HCT116 (cell line): ENCODE measurements at regions not wholly inside any gene's neighbourhood (a gene's known extent, or its start where the extent isn't known, plus 50 kb on each side); places are given as distances from the start of the nearest gene placed in this dataset.

Source experiments
- ATAC-seq: fragments of 200-7000 bp; cut with Tn5 transposase; 2 replicates; pipeline ENCODE4 v1.9.1; 2020; ENCODE audit warnings: mild to moderate bottlenecking, moderate library complexity
- BruUV-seq: library from RNA; stranded (reverse); fragments of 400-500 nt; replicated peaks from 2 replicates; lab custom pipeline; 2021; lab: Mats Ljungman, UMichigan
- CTCF ChIA-PET: fragments of 300-600 bp; sonication (Branson Sonifier 250); formaldehyde crosslinking; loops from one replicate; lab custom pipeline; 2021; ENCODE audit warnings: antibody characterized with exemption; lab: Charles Lee
- POLR2A ChIA-PET: fragments of 300-600, 350-600 bp; sonication (Branson Sonifier 250); formaldehyde crosslinking; loops from one replicate; lab custom pipeline; 2021; ENCODE audit warnings: antibody characterized with exemption; lab: Charles Lee
- RAD21 ChIA-PET, 2 experiments: fragments of 300-600 bp; sonication (Branson Sonifier 250); formaldehyde crosslinking; loops; one replicate each; lab custom pipeline; 2023; ENCODE audit warnings: low total read pairs in 2 of 2; ENCODE audit not compliant: uncharacterized antibody in 2 of 2, unreplicated experiment in 2 of 2, low non-redundant PET in 1 of 2; lab: Charles Lee
- DNase-seq: peaks from one replicate; pipeline ENCODE4 v3.0.0-alpha.2; 2010; ENCODE audit warnings: low read depth, low spot score
- H2AFZ ChIP-seq: fragments of 200-600 bp; shearing (Covaris generic), sonication (generic); 2 replicates; pipeline ENCODE4 v1.6.1; 2017; ENCODE audit warnings: low read depth, mixed run types, mixed read lengths, antibody characterized with exemption, low read length; ENCODE audit not compliant: poor library complexity, severe bottlenecking
- H3K27ac ChIP-seq: 2 replicates; pipeline ENCODE4 v1.5.1; 2012; ENCODE audit warnings: low read depth, low read length
- H3K27me3 ChIP-seq: fragments of 200-600 bp; sonication (generic); 2 replicates; pipeline ENCODE4 v1.6.1; 2016; ENCODE audit warnings: mixed run types, low read length, mixed read lengths; ENCODE audit not compliant: insufficient read depth
- H3K36me3 ChIP-seq, 2 experiments: fragments of 200-500 bp in 1 of 2; fragments of 200-600 bp in 1 of 2; sonication (Bioruptor generic) in 1 of 2; sonication (generic) in 1 of 2; 2 replicates each; pipeline versions ENCODE4 v1.5.1 to v1.6.1; 2014 to 2016; ENCODE audit warnings: low read length in 2 of 2, inconsistent platforms in 1 of 2, mixed read lengths in 1 of 2, mixed run types in 1 of 2; ENCODE audit not compliant: insufficient read depth in 2 of 2, control insufficient read depth in 1 of 2
- H3K4me1 ChIP-seq, 2 experiments: fragments of 200-600 bp in 1 of 2; sonication (generic) in 1 of 2; 2 replicates each; pipeline versions ENCODE4 v1.5.1 to v1.6.1; 2012 to 2017; ENCODE audit warnings: low read length in 2 of 2, inconsistent platforms in 1 of 2, mild to moderate bottlenecking in 1 of 2, mixed read lengths in 1 of 2, mixed run types in 1 of 2, moderate library complexity in 1 of 2; ENCODE audit not compliant: insufficient read depth in 2 of 2, control insufficient read depth in 1 of 2
- H3K4me2 ChIP-seq: fragments of 200-600 bp; sonication (generic); 2 replicates; pipeline ENCODE4 v1.6.1; 2017; ENCODE audit warnings: mixed run types, low read length, mixed read lengths
- H3K4me3 ChIP-seq, 2 experiments: fragments of 200-600 bp in 1 of 2; sonication (generic) in 1 of 2; replicated peaks in 1 of 2; 2 replicates each; pipeline ENCODE4 v1.5.1; 2011 to 2016; ENCODE audit warnings: low read length in 2 of 2, control low read depth in 1 of 2, low read depth in 1 of 2, mild to moderate bottlenecking in 1 of 2, mixed read lengths in 1 of 2, mixed run types in 1 of 2
- H3K79me2 ChIP-seq: fragments of 200-600 bp; sonication (generic); 2 replicates; pipeline ENCODE4 v1.6.1; 2017; ENCODE audit warnings: mild to moderate bottlenecking, mixed run types, low read length, moderate library complexity, mixed read lengths; ENCODE audit not compliant: insufficient read depth
- H3K9ac ChIP-seq: fragments of 200-600 bp; sonication (generic); 2 replicates; pipeline ENCODE4 v1.6.1; 2016; ENCODE audit warnings: low read length, mixed read lengths
- H3K9me2 ChIP-seq: fragments of 200-600 bp; sonication (generic), shearing (Covaris generic); 2 replicates; pipeline ENCODE4 v1.6.1; 2017; ENCODE audit warnings: mixed run types, mild to moderate bottlenecking, moderate library complexity; ENCODE audit not compliant: insufficient read depth
- H3K9me3 ChIP-seq, 2 experiments: fragments of 200-500 bp in 1 of 2; fragments of 200-600 bp in 1 of 2; sonication (Bioruptor generic) in 1 of 2; sonication (generic) in 1 of 2; 2 replicates each; pipeline ENCODE4 v1.6.1; 2014 to 2017; ENCODE audit warnings: low read length in 2 of 2, mixed read lengths in 2 of 2, inconsistent platforms in 1 of 2, low read depth in 1 of 2, mild to moderate bottlenecking in 1 of 2, mixed run types in 1 of 2, moderate library complexity in 1 of 2; ENCODE audit not compliant: control insufficient read depth in 1 of 2, insufficient read depth in 1 of 2
- H4K20me1 ChIP-seq: fragments of 200-600 bp; sonication (generic), shearing (Covaris generic); 2 replicates; pipeline ENCODE4 v1.6.1; 2017; ENCODE audit warnings: mixed run types, mild to moderate bottlenecking, moderate library complexity; ENCODE audit not compliant: insufficient read depth
- CBX3 ChIP-seq: IDR thresholded peaks from 2 replicates; pipeline ENCODE4 v1.6.1; 2012; ENCODE audit warnings: low read depth
- JUND ChIP-seq: IDR thresholded peaks from 2 replicates; pipeline ENCODE4 v1.6.1; 2012
- POLR2AphosphoS5 ChIP-seq: IDR thresholded peaks from 2 replicates; pipeline ENCODE4 v1.6.1; 2011; ENCODE audit warnings: mild to moderate bottlenecking, low read depth, low read length, moderate library complexity
- REST ChIP-seq: IDR thresholded peaks from 2 replicates; pipeline ENCODE4 v1.6.1; 2012; ENCODE audit warnings: low read depth
- intact Hi-C: fragments of 100-400 bp; cut with micrococcal nuclease; formaldehyde crosslinking; loops from 2 replicates; pipeline ENCODE4 v1.10.0; 2022
- TF ChIP-seq, protein P1 (sequence below): IDR thresholded peaks from 2 replicates; pipeline ENCODE4 v1.6.1; 2012

DNA sequence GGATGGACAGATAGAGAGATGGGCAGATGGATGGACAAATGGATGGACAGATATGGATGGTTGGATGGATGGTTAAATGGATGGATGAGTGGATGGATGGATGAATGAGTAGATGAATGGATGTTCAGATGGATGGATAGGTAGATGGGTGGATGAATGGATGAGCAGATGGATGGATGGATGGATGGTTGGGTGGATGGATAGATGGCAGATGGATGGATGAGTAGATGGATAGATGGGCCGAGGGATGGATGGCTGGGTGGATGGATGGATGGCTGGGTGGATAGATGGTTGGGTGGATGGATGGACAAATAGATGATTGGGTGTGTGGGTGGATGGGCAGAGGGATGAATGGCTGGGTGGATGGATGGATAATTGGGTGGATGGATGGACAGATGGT is 98.9 kb upstream of the OTOS start:
- Histone ChIP-seq H3K9me2 (no peaks in the 10 kb centered on the region), H3K9ac (no peak overlapping the region), H3K36me3 (no peaks in the 10 kb centered on the region), H4K20me1 (no peaks in the 10 kb centered on the region), H3K4me3 (no peak overlapping the region), H2AFZ (no peak overlapping the region), H3K27ac (no peak overlapping the region), H3K4me2 (no peak overlapping the region), H3K4me1 (peaks cover 0 to 21% of the 10 kb centered on the region in 2 experiments), H3K27me3 (no peaks in the 10 kb centered on the region), H3K79me2 (no peaks in the 10 kb centered on the region), H3K9me3 (no peaks in the 10 kb centered on the region)
- RAD21 ChIA-PET: no interaction called here
- no TSS peak for BruUV-seq
- intact Hi-C loops: loop anchor here (10.0 kb wide), 1 partner anchor 325 kb away; the partner anchor contains the start of genes DUSP28 and RNPEPL1
- POLR2A ChIA-PET: no interaction called here
- CTCF ChIA-PET: no interaction called here
- no peak for DNase-seq
- no peak for TF ChIP-seq JUND
- TF ChIP-seq CBX3: no peak
- TF ChIP-seq, protein P1, sequence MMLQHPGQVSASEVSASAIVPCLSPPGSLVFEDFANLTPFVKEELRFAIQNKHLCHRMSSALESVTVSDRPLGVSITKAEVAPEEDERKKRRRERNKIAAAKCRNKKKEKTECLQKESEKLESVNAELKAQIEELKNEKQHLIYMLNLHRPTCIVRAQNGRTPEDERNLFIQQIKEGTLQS: no peak
- no peak for ATAC-seq

DNA sequence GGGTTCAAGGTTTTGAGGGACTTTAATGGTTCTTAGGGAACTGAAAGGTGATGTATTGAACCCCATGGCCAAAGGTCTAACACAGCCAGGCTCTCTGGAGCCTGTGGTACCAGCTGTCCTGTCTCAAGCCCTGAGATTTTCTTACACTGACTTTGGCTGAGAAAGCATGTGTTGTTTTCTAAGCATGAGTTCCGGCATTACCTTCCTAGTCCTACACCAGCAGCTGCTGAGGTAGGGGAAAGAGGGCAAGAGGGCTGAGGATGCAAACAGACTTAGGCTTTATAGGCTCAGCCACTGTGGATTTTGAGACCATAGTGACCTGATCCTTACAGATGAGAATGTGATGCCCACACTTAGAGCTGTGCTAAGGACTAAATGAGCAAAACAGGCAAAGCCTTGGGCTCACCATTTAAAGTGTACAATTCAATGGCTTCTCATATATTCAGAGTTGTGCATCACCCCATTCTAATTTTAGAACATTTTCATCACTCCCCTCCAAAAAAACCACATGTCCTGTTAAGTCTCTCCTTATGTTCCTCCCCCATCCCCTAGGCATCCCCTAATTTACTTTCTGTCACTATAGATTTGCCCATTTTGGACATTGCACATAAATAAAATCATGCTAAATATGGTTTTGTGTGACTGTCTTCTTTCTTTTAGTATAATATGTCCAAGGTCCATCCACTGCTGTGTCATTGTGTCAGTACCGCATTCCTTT is 99.7 kb upstream of the OTOS start:
- intact Hi-C loops: no loop called here
- BruUV-seq: no TSS peak
- POLR2A ChIA-PET: no interaction called here

More for the DNA sequence above, 99.7 kb upstream of the OTOS start:
- no peak overlapping the region for H3K4me2 ChIP-seq
- no peaks in the 10 kb centered on the region for H3K27me3 ChIP-seq
- H3K9ac ChIP-seq: no peak overlapping the region
- ATAC-seq: no peak
- no peak overlapping the region for H3K27ac ChIP-seq
- no peaks in the 10 kb centered on the region for H3K9me2 ChIP-seq
- H4K20me1 ChIP-seq: no peaks in the 10 kb centered on the region
- ChIA-PET CTCF (no interaction called here), RAD21 (no interaction called here)
- no peak overlapping the region for H3K4me3 ChIP-seq
- TF ChIP-seq POLR2AphosphoS5: no peak
- TF ChIP-seq, protein P1: no peak
- no peak for TF ChIP-seq REST
- DNase-seq: no peak
- peaks cover 0 to 20% of the 10 kb centered on the region in 2 experiments; a peak in 3 of 4 replicates for H3K4me1 ChIP-seq
- H3K79me2 ChIP-seq: no peaks in the 10 kb centered on the region
- no peaks in the 10 kb centered on the region for H3K36me3 ChIP-seq
- no peak overlapping the region for H2AFZ ChIP-seq
- H3K9me3 ChIP-seq: no peaks in the 10 kb centered on the region
